ENCODE measurements at regions not wholly inside any gene's neighbourhood (a gene's known extent, or its start where the extent isn't known, plus 50 kb on each side); places are given as distances from the start of the nearest gene placed in this dataset.
"Not testable (repeated sequence)": the region's sequence is repeated elsewhere in the genome, so short reads cannot be mapped to it uniquely, and the experiment has no call there.

- no peak for DNase-seq (ENCODE audit: low spot score)
These were observed 887.2 kb downstream of the BRD1 start for GRCh38 chr22:48940266-48941032.

- DNase-seq (ENCODE audit: low spot score): no peak
These were observed 888.0 kb downstream of the BRD1 start for GRCh38 chr22:48939441-48940265.

GRCh38 chr22:48938741-48939140 lies 888.9 kb downstream of the BRD1 start:
- no peak for DNase-seq (ENCODE audit: low spot score)

GRCh38 chr22:48937032-48937639 lies 890.5 kb downstream of the BRD1 start:
- DNase-seq (ENCODE audit: low spot score): no peak

GRCh38 chr22:48936391-48936790 lies 891.3 kb downstream of the BRD1 start:
- DNase-seq (ENCODE audit: low spot score): no peak

- DNase-seq (ENCODE audit: low spot score): no peak
These were observed 893.2 kb downstream of the BRD1 start for GRCh38 chr22:48934446-48934845.

- DNase-seq (ENCODE audit: low spot score): no peak
These were observed 896.2 kb downstream of the BRD1 start for GRCh38 chr22:48931452-48931851.

GRCh38 chr22:48929276-48929790 lies 898.3 kb downstream of the BRD1 start:
- DNase-seq (ENCODE audit: low spot score): no peak

GRCh38 chr22:48927591-48927990 lies 900.1 kb downstream of the BRD1 start:
- DNase-seq (ENCODE audit: low spot score): no peak

- no peak for DNase-seq (ENCODE audit: low spot score)
These were observed 901.0 kb downstream of the BRD1 start for GRCh38 chr22:48926643-48927042.

GRCh38 chr22:48926136-48926535 lies 901.5 kb downstream of the BRD1 start:
- DNase-seq (ENCODE audit: low spot score): no peak

GRCh38 chr22:48925450-48925849 lies 902.2 kb downstream of the BRD1 start:
- no peak for DNase-seq (ENCODE audit: low spot score)

- DNase-seq (ENCODE audit: low spot score): no peak
These were observed 903.7 kb downstream of the BRD1 start for GRCh38 chr22:48923996-48924395.

GRCh38 chr22:48923165-48923865 lies 904.4 kb downstream of the BRD1 start:
- no peak for DNase-seq (ENCODE audit: low spot score)

- no peak for DNase-seq (ENCODE audit: low spot score)
These were observed 906.2 kb downstream of the BRD1 start for GRCh38 chr22:48921411-48921903.

GRCh38 chr22:48920776-48921241 lies 906.9 kb downstream of the BRD1 start:
- DNase-seq (ENCODE audit: low spot score): no peak

- DNase-seq (ENCODE audit: low spot score): no peak
These were observed 907.7 kb downstream of the BRD1 start for GRCh38 chr22:48919851-48920589.

GRCh38 chr22:48919187-48919590 lies 908.5 kb downstream of the BRD1 start:
- no peak for DNase-seq (ENCODE audit: low spot score)

- no peak for DNase-seq (ENCODE audit: low spot score)
These were observed 909.0 kb downstream of the BRD1 start for GRCh38 chr22:48918585-48919186.

GRCh38 chr22:48912356-48913066 lies 915.2 kb downstream of the BRD1 start:
- DNase-seq (ENCODE audit: low spot score): not testable (repeated sequence)
